SK-N-SH treated with all-trans-retinoic acid at 6 μM for 48 hours (cell line): ENCODE measurements at regions not wholly inside any gene's neighbourhood (a gene's known extent, or its start where the extent isn't known, plus 50 kb on each side); places are given as distances from the start of the nearest gene placed in this dataset.
A peak's percentile ranks its signal among the peaks of the same experiment; 100 is the strongest.

ENCODE experiments used
- ATAC-seq: fragments of 200-7000 bp; cut with Tn5 transposase; 3 replicates; pipeline ENCODE4 v1.9.1; 2020; ENCODE audit warnings: mild to moderate bottlenecking, moderate library complexity
- BACH2 ChIP-seq: fragments of 250-450 bp; sonication (Bioruptor Pico); IDR thresholded peaks from 2 replicates; pipeline ENCODE4 v1.9.0; 2021; ENCODE audit warnings: mild to moderate bottlenecking, borderline replicate concordance
- CREB5 ChIP-seq: fragments of 250-450 bp; sonication (Bioruptor Pico); IDR thresholded peaks from 2 replicates; pipeline ENCODE4 v1.5.1; 2020; ENCODE audit warnings: low read depth, mild to moderate bottlenecking, moderate library complexity
- CSDC2 ChIP-seq: fragments of 250-450 bp; sonication (Bioruptor Pico); IDR thresholded peaks from 2 replicates; pipeline ENCODE4 v1.5.0; 2020; ENCODE audit warnings: mild to moderate bottlenecking, moderate library complexity
- CSRNP3 ChIP-seq: fragments of 250-450 bp; sonication (Bioruptor Pico); IDR thresholded peaks from 2 replicates; pipeline ENCODE4 v1.5.1; 2021; ENCODE audit warnings: mild to moderate bottlenecking, moderate library complexity
- ISL1 ChIP-seq: fragments of 250-450 bp; sonication (Bioruptor Pico); IDR thresholded peaks from 2 replicates; pipeline ENCODE4 v2.1.2; 2022; ENCODE audit warnings: mild to moderate bottlenecking, moderate library complexity
- OSR1 ChIP-seq: fragments of 250-450 bp; sonication (Bioruptor Pico); IDR thresholded peaks from 2 replicates; pipeline ENCODE4 v1.8.0; 2022; ENCODE audit warnings: moderate library complexity, mild to moderate bottlenecking, inconsistent platforms
- PATZ1 ChIP-seq: fragments of 250-450 bp; sonication (Bioruptor Pico); IDR thresholded peaks from 2 replicates; pipeline ENCODE4 v1.8.0; 2020; ENCODE audit warnings: mild to moderate bottlenecking, moderate library complexity, borderline replicate concordance
- POU6F1 ChIP-seq: fragments of 250-450 bp; sonication (Bioruptor Pico); IDR thresholded peaks from 2 replicates; pipeline ENCODE4 v1.8.0; 2021; ENCODE audit warnings: low read depth, mild to moderate bottlenecking, moderate library complexity, borderline replicate concordance
- RARB ChIP-seq: fragments of 250-450 bp; sonication (Bioruptor Pico); IDR thresholded peaks from 2 replicates; pipeline ENCODE4 v1.8.0; 2021; ENCODE audit warnings: mild to moderate bottlenecking, moderate library complexity
- TCF4 ChIP-seq: fragments of 250-450 bp; sonication (Bioruptor Pico); IDR thresholded peaks from 2 replicates; pipeline ENCODE4 v1.8.0; 2021; ENCODE audit warnings: mild to moderate bottlenecking, moderate library complexity, borderline replicate concordance
- TOX ChIP-seq: fragments of 250-450 bp; sonication (Bioruptor Pico); IDR thresholded peaks from 2 replicates; pipeline ENCODE4 v1.8.0; 2021; ENCODE audit warnings: mild to moderate bottlenecking, moderate library complexity, borderline replicate concordance
- TSHZ2 ChIP-seq: fragments of 250-450 bp; sonication (Bioruptor Pico); IDR thresholded peaks from 2 replicates; pipeline ENCODE4 v1.5.0; 2020; ENCODE audit warnings: mild to moderate bottlenecking, moderate library complexity
- ZC3H10 ChIP-seq: fragments of 250-450 bp; sonication (Bioruptor Pico); IDR thresholded peaks from 2 replicates; pipeline ENCODE4 v1.5.1; 2021; ENCODE audit warnings: mild to moderate bottlenecking, moderate library complexity
- ZFP3 ChIP-seq: fragments of 250-450 bp; sonication (Bioruptor Pico); IDR thresholded peaks from 2 replicates; pipeline ENCODE4 v1.5.0; 2020; ENCODE audit warnings: mild to moderate bottlenecking, moderate library complexity
- ZNF565 ChIP-seq: fragments of 450-650 bp; formaldehyde crosslinking; conservative IDR thresholded peaks from 2 replicates; pipeline ENCODE4 v1.5.0; 2020; ENCODE audit warnings: low read depth, mild to moderate bottlenecking, moderate library complexity
- ZNF8 ChIP-seq: fragments of 450-650 bp; formaldehyde crosslinking; IDR thresholded peaks from 2 replicates; pipeline ENCODE4 v1.5.0; 2020; ENCODE audit warnings: mild to moderate bottlenecking, moderate library complexity

- no peak for ATAC-seq
- no peak for TF ChIP-seq TSHZ2 (CRISPR knock-in tag)
- TF ChIP-seq, all 23 proteins: peak for 0
Observed at GRCh38 chr6:3910106-3910663, 61.0 kb downstream of the FAM50B start.

GRCh38 chr6:3911130-3911529, 62.0 kb downstream of the FAM50B start:
- TF ChIP-seq TOX, result no peak
- TF ChIP-seq TSHZ2 (CRISPR knock-in tag), result no peak
- no peak for TF ChIP-seq OSR1 (CRISPR knock-in tag)
- TF ChIP-seq CREB5 (CRISPR knock-in tag), result no peak
- TF ChIP-seq TCF4, result no peak
- no peak for TF ChIP-seq BACH2 (CRISPR knock-in tag)
- no peak for TF ChIP-seq CSRNP3
- no peak for TF ChIP-seq CSDC2
- TF ChIP-seq ISL1 (CRISPR knock-in tag), result no peak
- no peak for TF ChIP-seq POU6F1 (CRISPR knock-in tag)
- TF ChIP-seq PATZ1 (CRISPR knock-in tag), result no peak
- TF ChIP-seq ZFP3 (CRISPR knock-in tag), result no peak
- no peak for TF ChIP-seq ZNF565 (CRISPR knock-in tag)
- TF ChIP-seq ZNF8 (CRISPR knock-in tag), result no peak
- TF ChIP-seq, all 23 proteins: peak for 0
- no peak; the same call in 2 of the 3 replicates for ATAC-seq

GRCh38 chr6:3911614-3912336, 62.6 kb downstream of the FAM50B start:
- peak; percentile 76 for ATAC-seq
- peak; percentile 95; the same call in 1 of the 2 replicates for TF ChIP-seq PATZ1 (CRISPR knock-in tag)
- TF ChIP-seq ZC3H10 (CRISPR knock-in tag), result no peak
- TF ChIP-seq TCF4, result no peak
- peak; percentile 58; the same call in 1 of the 2 replicates for TF ChIP-seq CREB5 (CRISPR knock-in tag)
- TF ChIP-seq RARB, result no peak
- TF ChIP-seq TSHZ2 (CRISPR knock-in tag), result no peak
